ENCODE measurements at regions not wholly inside any gene's neighbourhood (a gene's known extent, or its start where the extent isn't known, plus 50 kb on each side); places are given as distances from the start of the nearest gene placed in this dataset.
"Not testable (repeated sequence)": the region's sequence is repeated elsewhere in the genome, so short reads cannot be mapped to it uniquely, and the experiment has no call there.

GRCh38 chr2:143994961-143995360, 525.0 kb downstream of the ZEB2 start:
- no peak for DNase-seq

DNA sequence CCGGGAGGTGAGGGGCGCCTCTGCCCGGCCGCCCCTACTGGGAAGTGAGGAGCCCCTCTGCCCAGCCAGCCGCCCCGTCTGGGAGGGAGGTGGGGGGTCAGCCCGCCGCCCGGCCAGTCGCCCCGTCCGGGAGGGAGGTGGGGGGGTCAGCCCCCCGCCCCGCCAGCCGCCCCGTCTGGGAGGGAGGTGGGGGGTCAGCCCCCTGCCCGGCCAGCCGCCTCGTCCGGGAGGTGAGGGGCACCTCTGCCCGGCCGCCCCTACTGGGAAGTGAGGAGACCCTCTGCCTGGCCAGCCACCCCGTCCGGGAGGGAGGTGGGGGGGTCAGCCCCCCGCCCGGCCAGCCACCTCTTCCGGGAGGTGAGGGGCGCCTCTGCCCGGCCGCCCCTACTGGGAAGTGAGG, 528.3 kb downstream of the ZEB2 start:
- DNase-seq = not testable (repeated sequence)

- no peak for DNase-seq
Observed at GRCh38 chr2:143988082-143988481, 531.8 kb downstream of the ZEB2 start.

DNA sequence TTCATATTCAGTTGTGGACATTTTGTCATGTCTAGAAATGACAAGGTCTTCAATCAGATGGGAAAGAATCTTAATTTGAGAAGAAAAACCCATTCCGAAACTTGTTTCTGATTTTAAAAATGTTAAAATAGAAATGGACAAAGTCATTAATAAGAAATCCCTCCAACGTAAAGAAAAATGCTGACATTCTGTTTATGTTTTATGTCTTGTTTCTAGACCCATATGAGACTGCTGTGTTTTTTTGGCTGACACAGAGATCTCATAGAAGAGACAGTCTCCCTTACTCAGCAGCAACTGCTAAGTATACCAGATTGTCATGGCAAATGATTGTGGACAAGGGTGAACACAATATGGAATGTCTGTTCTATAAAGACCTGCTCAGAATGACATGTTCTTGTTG, 538.5 kb downstream of the ZEB2 start:
- no peak for DNase-seq

DNA sequence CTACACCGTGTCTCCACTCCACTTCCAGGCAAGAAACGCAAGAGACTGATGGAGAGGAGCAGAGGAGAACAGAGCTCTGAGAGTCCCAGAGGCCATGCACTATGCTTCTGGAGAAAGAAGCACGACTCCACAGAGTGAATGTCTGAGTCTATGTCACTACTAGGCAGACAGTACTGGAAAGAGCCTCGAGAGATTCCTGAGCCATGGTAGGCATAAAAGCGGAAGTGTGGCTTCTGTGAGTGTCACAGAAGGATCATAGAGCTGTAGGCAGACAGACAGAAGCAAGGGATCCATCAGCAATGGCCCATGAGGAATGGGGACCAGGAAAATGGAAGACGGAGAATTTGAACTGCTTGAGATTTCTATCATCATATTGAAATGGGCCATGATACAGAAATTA, 542.6 kb downstream of the ZEB2 start:
- no peak for DNase-seq

- DNase-seq = no peak
Observed at GRCh38 chr2:143975216-143975615, 544.7 kb downstream of the ZEB2 start.

DNA sequence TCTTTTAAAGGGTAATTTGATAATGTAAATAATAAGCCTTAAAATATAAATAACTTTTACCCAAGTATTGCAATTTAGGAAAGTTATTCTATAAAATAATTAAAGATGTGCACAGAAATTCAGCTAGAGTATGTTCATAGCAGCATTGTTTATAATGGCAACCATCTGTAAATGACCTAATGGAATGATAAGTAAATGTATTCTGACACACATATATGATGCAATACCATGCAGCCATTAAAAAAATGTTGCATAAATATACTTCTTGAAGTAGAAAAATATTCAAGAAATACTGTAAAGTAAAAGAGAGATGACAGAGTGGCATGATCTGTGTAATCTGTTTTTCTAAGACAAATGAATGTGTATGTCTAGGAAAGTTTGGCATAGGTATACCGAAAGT, 545.7 kb downstream of the ZEB2 start:
- no peak for DNase-seq

- no peak for DNase-seq
Observed at GRCh38 chr2:143968860-143969259, 551.1 kb downstream of the ZEB2 start.

- DNase-seq = no peak
Observed at GRCh38 chr2:143968360-143968759, 551.6 kb downstream of the ZEB2 start.

GRCh38 chr2:143965493-143966164, 554.3 kb downstream of the ZEB2 start:
- DNase-seq = no peak

GRCh38 chr2:143964891-143965290, 555.0 kb downstream of the ZEB2 start:
- DNase-seq = no peak

DNA sequence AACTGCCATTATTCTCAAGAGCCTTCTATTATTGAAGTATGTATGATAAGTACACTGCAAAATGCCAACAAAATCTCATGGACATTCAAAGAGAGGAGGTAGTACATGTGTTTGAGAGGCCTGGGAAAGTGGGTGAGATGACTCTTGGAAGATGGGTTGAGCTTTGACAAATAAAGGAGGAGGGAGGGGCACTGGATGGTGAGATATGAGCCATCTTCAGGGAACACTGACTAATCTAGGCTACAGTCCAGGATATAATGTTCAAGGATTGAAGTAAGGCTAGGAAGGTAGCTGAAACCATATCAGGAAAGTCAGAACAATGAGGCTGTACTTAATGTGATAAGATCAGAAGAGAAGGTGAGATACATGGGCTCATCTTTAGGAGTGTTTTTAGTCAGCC, 559.7 kb downstream of the ZEB2 start:
- DNase-seq = no peak

DNA sequence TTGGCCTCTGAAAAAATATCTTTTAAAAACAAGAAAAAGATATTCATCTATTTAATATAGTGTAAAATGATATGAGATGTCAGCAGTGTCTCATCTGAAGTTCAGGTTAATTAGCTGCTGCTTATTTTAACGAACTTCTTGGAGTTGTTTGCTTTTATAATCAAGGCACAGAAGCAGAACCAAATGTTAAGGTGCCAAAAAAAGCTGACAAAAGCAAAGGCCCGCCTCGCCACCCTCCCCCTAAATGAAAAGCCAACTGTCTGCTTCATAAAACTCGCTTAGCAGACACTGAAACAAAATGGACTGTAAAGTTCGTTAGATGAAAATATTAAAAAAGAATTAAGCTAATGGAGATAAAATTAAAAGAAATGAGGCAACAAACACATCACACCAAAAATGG, 562.6 kb downstream of the ZEB2 start:
- no peak for DNase-seq

DNA sequence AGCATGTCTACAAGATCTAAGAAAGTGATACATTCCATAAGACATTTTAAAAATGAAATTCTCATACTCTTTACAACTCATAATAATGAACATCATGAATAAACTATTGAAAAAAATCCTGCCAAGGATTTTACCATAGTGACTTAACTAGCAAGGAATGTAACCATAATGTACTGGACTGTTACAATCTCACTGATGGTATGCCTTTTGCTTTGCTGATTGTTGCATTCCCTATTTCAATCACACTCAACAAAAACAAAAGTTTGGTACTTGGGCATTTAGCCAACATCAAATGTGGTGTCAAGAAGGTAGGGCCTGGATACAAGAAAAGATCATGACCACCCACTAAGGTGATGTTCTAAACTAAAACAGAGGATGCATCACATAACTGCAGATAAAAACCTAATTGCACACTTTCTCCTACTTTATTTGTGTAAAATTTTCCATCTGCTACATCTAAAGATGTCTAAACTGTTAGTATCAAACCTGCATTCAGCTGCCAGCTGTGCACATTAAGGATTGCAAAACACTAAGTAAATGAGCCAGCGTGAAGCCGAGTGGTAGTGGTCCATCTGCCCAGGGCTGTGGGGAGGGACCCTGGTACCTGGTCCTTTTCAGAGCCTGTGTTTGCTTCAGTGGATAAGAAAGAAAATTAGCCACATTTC, 564.4 kb downstream of the ZEB2 start:
- no peak for DNase-seq

DNA sequence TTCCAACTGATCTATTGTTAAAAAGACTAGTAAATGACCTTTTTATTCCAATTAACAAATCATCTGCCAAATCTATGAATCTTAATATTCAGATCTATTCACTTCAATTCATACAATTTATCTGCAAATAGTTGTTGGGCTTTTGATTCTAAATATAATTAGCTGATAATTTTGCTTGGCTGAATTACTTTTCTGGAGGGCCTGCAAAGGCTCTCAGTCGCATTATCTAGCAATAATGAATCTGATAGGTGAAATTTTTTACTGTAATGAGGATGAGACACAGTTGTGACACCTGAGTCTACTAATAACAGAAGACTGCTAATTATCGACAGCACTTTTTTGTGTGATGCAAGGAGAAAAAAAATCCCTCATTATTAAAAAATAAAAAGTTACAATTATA, 565.1 kb downstream of the ZEB2 start:
- no peak for DNase-seq

GRCh38 chr2:143954186-143954585, 565.7 kb downstream of the ZEB2 start:
- DNase-seq = no peak

- DNase-seq = no peak
Observed at GRCh38 chr2:143953451-143954030, 566.4 kb downstream of the ZEB2 start.

- no peak for DNase-seq
Observed at GRCh38 chr2:143952536-143952935, 567.4 kb downstream of the ZEB2 start.

DNA sequence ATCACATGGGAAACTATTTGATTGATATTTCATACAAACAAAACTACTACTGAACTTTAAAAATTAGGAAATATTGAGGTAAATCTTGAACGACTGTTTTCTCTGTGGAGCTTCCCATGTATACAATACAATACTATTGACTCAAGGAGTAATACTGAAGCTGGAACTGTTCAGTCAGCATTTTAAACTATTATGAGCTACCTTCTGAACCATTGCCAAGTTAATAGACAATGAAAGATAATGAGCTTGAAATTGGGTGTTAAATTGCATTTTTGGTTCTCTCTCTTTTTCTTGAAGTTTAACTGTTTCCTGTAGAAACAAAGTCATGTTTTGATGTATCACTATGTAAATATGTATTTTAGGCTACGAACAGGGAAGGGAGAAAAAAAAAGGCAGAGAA, 569.2 kb downstream of the ZEB2 start:
- DNase-seq = peak; percentile 38

DNA sequence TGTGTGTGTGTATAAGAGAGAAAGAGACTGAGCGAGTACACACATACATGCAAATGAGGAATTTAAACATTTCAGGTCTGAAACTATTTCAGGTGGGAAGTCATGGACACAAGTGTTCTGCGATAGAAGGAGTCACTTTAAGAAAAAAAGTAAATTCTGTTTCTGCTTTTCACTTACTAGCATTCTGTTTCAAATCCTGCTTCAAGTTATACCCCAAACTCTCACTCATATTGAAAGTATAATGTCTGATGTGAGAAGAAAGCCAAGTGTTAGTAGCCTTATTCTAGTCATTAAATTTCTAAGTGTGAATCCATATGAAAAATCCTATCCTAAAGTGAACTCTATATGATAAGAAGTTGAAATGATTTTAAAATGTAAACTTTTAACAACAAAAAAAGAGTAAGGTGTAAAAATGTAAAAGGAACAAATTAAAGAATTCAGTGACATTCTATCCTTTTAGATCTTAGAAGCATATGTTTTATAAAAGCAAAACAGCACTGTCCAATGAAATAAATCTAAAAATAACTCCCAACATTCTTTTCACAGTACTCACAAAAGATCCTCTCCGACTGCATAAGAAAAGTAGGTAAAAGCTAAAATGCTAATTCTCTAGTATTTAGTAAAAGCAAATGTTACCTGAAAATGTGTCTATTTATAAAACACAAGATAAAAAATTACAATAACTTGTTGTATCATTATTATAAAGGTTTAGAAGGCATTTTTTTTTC, 570.6 kb downstream of the ZEB2 start:
- DNase-seq = no peak

DNA sequence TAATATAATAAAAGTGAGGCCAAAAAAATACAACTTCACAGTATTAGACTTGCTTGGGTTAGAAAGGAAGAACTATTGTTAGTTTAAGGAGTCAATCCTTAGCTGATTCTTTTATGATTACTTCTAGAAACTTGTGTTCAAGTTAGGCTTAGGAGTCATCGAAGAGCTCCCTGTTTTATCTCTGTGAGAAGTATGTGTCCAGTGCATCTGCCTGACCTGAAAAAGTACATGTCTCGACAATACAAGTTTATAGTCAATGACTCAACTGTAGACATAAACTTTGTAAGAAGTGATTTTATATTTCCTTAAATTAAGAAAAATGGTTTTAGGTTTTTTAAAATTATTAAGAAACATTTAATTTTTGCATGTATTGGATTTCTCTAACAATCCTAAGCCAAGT, 571.2 kb downstream of the ZEB2 start:
- no peak for DNase-seq

DNA sequence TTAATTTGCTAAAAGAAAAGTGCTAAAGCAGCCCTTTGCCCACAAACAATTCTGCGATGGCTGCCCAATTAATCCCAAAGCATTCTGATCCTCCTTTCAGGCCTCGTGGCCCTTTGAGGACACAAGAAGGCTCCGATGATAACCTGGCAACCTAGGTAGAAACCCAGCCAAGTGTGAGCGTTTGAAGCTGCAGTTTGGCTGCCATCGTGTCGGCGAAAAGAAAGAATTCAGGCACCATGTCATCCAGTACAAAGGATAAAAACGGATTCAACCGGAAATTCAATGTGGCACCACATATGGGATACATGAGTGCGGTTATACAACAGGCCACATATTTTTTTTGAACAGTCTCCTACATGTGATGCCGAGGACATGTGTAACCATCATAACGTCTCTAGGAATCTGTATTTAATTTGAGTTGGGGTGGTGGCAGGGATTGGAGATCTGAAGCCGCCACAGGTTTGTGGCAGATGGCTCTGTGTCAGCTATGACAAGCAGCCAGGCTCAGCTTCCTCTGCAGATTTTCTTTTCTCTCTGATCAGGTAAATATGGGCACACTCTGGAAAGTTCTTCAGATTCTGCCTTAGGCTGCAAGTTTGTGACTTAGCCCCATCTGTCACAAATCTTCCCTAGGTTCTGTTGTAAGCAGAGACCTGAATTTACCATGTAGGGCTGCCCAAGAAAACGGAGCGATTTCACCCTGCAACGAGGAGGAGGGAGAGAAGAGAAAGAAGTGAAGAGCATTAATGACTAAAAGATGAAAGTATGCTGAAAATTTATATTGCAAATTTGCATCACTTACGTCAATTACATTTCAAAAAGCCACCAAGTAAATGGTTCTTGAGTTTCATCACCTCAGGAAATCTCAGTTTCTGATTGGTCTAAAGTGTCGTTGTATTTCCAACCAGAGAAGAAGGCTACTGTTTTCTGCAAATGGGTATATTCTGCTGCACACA, 573.2 kb downstream of the ZEB2 start:
- DNase-seq = no peak

GRCh38 chr2:143942486-143942885, 577.4 kb downstream of the ZEB2 start:
- DNase-seq = no peak
